HG02852 (cell line): ENCODE measurements at regions not wholly inside any gene's neighbourhood (a gene's known extent, or its start where the extent isn't known, plus 50 kb on each side); places are given as distances from the start of the nearest gene placed in this dataset.
"Not testable (repeated sequence)": the region's sequence is repeated elsewhere in the genome, so short reads cannot be mapped to it uniquely, and the experiment has no call there.

ENCODE experiments used
- ATAC-seq: cut with Tn5 transposase; IDR thresholded peaks from one replicate; pipeline ENCODE4 v1.9.1; 2021; ENCODE audit warnings: mild to moderate bottlenecking, moderate library complexity; ENCODE audit not compliant: unreplicated experiment

GRCh38 chr1:14328685-14329084, 269.8 kb upstream of the KAZN start:
- ATAC-seq = no peak

DNA sequence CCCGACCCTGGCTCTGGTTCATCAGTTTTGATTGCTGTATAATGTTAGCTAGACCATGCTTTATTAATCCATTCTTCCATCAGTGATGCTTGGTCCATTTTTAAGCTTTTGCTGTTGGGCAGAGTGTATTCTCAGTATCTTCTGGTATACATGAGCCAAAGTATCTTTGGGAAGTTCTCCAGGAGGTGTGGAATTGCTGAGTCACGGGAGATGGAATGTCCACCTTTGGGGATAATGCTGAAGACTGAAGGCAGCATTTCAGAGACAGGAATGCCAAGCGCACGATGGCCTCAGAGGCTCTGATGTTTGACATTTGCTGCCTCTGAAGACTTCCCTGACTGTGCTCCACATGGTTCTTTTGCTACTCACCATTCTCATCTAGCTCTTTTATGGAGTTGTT, 266.3 kb upstream of the KAZN start:
- ATAC-seq = no peak

DNA sequence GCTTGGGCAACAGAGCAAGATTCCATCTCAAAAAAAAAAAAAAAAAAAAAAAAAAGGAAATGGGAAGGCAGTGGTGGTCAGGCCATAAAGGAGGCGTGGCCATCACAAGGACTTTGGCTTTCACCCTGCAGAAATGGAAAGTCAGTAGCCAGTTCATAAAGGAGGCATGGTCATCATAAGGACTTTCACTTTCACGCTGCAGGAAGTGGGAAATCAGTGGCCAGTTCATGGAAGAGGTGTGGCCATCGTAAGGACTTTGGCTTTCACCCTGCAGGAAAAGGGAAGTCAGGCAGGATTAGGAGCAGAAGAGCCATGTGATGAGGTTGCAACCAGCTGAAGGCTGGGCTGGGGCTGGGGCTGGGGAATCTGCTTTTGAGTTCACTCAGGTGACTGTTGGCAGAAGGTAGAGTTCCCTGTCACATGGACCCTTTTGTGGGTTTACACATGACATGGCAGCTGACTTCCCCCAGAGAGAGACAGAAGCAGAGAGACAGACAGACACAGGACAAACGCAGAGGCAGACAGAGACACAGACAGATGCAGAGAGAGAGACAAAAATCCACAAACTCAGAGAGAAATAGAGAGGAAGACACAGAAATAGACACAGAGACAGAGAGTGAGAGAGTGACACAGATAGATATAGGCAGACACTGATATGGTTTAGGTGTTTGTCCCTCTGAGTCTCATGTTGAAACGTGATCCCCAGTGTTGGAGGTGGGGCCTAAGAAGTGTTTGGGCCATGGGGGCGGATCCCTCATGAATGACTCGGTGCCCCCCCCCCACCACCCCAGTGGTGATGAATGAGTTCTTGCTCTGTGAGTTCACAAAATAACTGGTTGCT, 263.9 kb upstream of the KAZN start:
- ATAC-seq = no peak

DNA sequence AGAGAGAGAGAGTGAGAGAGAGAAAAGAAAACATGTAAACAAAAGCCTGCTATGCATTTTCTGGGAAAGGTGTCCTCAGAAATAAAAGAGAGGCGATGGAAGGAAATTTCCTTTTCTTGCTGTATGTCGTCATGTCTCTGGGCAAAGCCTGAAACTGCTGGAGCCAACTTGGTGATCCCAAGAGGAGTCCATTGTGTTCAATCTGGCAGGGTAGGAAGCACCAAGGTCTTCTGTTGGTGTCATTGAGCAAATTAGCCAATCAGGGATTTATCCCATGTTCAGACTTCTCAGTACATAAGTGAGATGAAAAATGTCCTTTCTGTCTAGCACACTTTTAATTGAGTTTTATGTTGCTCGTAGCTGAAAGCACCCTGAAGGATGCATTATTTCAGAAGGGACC, 260.0 kb upstream of the KAZN start:
- no peak for ATAC-seq

- ATAC-seq = no peak
These were observed 259.2 kb upstream of the KAZN start for GRCh38 chr1:14339288-14339687.

DNA sequence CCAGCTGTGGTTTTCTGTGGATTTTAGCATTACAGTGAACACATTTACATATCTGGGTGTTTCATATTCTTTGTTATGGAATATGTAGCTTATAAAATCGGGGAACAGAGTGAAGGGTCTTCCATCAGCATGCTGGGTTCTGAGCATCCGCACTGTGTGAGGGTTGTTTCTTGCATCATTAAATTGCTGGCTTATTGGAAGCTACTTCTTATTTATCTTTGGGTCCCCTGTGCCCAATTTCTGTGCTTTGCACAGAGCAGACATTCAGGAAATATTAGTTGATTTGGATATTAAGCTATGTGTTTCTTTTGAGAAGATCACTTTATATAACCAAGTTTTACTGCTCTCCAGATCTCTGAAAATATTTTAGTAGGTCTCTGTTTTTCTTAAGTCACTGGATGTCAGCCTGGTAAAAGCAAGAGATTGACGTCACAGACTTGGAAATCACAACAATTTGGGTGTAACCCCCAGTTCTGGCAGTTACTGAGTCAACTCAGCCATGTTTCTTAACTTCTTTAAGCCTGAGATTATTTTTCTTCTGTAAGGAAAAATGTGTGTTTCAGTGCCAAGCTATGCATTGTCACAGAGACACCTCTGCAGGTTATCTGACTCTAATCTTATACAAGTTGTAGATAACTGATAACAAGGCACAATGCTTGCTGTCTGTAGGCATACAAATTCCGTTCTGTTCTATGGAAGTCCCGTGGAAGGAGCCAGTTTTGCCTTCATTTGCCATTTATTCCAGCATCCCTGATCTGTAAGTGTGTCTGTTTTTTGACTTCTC, 258.3 kb upstream of the KAZN start:
- ATAC-seq = no peak

GRCh38 chr1:14341147-14341546, 257.3 kb upstream of the KAZN start:
- no peak for ATAC-seq

DNA sequence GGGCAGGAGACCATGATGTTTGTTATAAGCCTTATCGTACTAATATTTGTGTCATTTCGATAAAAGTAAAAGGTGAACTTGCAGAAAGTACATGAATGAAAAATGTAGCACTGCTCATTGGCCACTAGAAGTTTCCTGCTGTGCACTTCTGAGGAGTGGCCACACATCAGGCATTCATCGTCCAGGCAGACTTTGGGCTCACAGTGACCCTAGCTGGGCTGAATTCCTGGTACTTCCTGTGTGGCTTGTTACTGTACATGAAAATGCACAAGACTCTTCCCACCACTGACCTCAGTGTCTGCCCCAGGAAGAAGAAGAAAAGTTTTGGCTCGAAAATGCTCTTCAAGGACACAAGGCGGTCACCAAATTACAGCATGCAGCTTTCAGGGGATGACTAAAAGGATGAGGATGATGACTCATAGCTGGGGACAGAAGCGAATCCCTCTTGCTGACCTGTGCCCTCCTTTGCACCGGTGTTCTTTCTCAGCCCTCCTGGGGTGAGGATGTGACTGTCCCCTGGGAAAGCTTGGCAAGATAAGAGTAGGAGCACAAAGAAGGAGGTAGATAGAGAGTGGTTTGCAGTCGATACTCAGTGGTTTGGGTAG, 252.4 kb upstream of the KAZN start:
- ATAC-seq = no peak

DNA sequence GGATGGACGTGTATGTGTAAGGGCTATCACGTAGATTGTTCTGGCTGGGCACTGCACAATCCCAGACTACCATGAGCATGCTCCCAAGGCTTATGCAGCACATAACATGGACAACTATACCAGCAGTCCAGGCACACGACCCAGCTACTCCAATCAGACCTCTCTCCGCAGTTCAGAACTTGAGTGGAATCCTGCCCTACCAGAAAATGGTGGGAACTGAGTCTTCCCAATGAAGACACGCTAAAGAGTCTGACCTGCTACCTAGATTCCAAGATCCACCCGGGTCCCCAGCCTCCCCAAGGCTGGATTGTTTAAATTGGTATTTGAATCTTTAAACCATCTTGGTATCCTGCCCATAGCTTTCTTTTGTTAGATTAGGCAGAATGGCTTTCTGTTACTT, 251.3 kb upstream of the KAZN start:
- ATAC-seq = no peak

DNA sequence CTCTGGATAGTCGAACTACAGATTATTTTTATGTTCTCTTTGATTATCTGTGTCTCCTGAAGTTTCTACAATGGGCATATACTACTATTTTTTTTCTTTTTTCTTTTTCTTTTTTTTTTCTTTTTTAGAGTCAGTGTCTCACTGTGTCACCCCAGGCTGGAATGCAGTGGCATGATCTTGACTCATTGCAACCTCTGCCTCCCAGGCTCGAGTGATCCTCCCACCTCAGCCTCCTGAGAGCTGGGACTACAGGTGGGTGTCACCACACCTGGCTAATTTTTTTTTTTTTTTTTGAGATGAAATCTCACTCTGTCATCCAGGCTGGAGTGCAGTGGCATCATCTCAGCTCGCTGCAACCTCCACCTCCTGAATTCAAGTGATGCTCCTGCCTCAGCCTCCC, 250.7 kb upstream of the KAZN start:
- ATAC-seq = no peak

- ATAC-seq = no peak
These were observed 248.3 kb upstream of the KAZN start for GRCh38 chr1:14350197-14350596.

GRCh38 chr1:14352897-14353296, 245.6 kb upstream of the KAZN start:
- no peak for ATAC-seq

GRCh38 chr1:14361005-14361404, 237.5 kb upstream of the KAZN start:
- not testable (repeated sequence) for ATAC-seq

DNA sequence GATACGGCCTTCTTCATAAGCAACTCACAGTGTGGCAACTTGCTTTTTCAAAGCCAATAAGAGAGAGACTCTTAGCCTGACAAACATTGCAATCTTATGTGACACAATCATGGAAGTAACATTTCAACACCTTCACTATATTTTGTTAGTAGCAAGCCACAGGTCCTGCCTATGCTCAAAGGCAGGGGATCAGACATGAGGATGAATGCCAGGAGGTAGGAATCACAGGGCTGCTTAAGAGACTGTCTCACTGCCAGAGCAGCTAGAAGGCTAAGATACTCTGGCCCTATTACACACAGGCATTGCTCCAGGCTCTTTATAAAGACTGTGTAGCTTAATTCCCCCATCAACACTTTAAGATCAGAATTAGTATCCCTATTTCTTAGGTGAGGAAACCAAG, 236.2 kb upstream of the KAZN start:
- ATAC-seq = no peak

DNA sequence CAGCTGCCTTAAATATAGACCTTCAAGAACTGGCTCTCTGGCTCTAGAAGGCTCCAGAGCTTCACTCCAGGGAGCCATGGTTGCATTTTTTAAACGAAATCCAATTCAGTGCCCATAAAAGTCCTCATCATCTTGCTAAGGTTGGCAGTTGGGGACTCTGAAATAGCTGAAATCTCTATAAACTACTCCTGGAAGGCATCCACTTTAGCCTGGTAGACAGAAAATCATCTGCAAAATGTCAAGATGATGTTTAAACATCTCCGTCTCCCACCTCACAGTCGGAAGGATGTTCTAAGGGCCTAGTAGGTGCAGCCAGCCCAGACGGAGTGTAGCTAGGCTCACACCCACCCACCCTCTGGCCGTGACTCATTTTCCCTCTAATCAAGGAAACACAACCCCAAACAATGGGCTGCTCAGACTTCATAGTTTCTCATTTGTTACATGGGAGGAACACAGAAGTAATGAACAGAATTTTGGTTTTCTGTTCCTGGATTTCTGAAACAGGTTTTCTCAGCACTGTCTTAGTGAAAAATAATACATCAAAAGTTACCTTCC, 235.4 kb upstream of the KAZN start:
- no peak for ATAC-seq

GRCh38 chr1:14363707-14364413, 234.6 kb upstream of the KAZN start:
- no peak for ATAC-seq

DNA sequence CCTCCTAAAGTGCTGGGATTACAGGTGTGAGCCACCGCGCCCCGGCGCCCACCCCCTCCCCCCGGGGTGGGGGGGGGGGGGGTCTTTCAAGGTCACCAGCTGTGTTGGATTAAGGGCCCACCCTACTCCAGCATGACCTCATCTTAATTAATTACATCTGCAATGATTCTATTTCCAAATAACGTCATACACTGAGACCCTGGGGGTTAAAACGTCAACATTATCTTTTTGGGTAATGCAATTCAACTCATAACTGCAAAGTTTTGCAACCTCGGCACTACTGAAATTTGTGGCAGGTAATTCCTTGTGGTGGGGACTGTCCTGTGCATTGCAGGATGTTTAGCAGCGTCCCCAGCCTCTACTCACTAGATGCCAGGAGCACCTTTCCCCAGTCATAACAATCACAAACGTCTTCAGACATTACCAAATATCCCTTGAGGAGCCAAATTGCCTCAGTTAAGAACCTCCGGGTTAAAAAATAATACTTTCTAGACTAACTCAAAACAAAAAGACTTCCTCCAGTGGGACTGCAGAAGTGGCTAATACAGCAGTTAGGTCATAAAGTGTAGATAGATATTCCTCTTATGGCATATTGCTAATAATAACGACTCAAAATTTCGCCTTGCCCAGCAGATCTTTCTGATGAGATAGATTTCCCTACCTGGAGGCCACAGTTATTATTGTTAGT, 233.0 kb upstream of the KAZN start:
- ATAC-seq = no peak

DNA sequence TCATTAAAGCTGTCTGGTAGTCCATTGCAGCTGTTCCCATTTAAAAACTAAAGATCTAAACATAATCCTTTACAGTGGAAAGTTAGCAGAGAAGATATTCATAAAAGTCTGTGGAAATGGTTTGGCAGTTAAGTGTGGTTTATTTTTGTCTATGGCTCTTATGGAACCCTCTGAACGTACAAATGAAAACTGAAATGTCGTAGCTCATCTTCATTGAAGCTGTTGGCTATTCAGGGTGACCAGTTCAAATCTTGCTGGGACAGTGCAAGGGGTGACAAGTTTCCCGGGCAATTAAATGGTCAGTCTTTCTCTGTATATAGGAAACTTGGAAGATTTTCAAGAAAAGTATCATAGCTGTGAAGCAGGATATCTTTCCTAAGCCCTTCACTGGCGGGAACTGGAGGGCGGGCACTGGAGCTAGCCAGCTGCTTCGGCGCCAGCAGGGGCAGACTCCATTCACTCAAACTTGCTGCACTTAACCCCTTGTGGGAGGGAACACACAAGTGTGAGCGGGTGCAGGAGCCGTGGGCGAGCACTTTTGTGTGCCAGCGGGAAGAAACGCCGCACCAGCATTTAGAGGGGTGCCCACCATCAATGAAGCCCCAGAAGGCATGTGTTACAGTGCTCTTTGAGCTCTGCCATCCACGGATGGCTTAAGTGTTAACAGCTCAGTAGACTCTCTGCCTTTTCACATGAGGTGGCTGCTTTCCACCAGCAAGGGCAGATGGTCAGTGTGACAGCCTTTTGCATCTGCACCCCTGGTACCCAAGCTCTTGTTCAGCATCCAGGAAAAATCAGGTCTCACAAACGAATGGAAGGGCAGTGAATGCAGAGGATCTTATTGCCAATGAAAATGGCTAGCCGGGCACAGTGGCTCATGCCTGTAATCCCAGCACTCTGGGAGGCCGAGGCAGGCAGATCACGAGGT, 232.1 kb upstream of the KAZN start:
- no peak for ATAC-seq

DNA sequence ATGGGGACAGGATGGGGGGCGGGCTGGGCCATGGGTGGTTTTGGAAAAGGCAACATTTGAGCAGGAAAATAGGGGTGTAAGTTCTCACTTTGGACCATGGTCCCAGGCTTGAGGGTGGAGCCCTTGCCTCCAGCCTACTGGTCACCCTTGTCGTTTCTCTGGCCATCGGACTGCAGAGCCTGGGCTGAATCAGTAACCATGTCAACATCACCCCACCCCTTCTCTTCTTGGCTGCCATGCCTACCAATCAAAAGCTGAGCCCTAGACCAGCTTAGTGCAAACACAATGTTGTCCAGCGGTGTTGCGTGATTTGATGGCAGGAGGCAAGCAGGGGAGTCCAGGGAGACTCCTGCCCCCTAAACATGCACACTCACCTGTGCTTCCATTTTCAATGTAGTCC, 231.0 kb upstream of the KAZN start:
- ATAC-seq = no peak
